GM18519 (cell line): ENCODE measurements at regions not wholly inside any gene's neighbourhood (a gene's known extent, or its start where the extent isn't known, plus 50 kb on each side); places are given as distances from the start of the nearest gene placed in this dataset.

Experiments
- ATAC-seq: cut with Tn5 transposase; IDR thresholded peaks from one replicate; pipeline ENCODE4 v1.9.1; 2021; ENCODE audit warnings: mild to moderate bottlenecking, moderate library complexity; ENCODE audit not compliant: unreplicated experiment, low FRiP score

GRCh38 chr5:143569722-143570567 is 166.5 kb upstream of the NR3C1 start:
- ATAC-seq = no peak

DNA sequence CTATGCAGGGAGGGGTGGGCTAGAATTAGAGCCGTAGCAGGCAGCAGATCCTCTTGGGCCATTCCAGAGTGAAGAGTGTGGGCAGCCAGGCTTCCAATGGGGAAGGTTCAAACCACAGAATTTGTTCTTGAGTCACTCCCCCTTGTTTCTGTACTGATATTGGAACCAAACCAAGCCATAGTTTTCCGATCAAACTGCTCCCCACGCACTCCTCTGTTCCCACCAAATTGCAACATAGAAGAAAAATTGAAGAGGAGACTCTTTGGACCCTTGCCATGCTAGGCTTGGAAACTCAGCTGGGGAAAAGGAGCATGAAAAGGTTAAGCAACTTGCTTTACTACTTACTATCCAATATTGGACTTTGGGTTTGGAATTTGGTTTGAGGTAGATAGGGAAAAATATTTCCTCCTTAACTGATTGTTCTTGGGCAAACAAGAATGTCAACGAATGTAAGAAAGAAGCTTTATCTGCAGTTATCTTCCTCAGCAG is 165.8 kb upstream of the NR3C1 start:
- no peak for ATAC-seq

GRCh38 chr5:143567583-143568504 is 164.4 kb upstream of the NR3C1 start:
- ATAC-seq = no peak

DNA sequence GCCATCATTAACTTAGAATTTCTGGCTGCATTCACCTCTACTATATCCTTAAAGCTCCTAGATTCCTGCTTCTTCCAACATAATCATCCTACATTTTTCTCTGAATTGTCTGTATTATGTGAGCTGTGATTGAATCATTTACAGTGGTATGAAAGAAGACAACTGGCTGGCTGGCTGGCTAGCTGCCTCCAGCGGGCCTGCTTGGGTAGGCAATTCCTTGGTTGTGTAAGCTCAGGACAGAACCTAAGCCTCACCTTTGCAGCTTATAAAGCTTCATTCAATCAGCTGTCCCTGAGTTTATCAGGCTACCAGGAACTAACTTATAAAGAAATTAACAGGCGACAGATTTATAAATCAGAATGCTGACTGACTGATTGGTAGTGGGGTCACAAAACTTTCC is 162.7 kb upstream of the NR3C1 start:
- no peak for ATAC-seq

DNA sequence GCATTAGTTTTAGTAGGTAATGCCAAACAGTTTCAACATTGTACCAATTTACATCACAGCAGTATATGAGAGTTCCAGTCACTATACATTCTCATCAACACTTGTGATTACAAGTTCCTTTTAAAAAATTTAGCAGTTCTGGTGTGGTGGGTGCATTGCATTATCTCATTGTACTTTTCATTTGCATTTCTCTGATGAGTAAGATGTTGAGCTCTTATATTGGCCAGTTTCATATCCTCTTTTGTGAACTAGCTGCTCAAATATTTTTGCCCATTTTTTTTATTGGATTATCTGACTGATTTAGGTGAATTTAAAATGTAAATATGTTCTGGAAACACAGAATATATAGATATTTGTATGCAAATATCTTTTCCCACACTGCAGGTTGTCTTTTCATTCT is 160.9 kb upstream of the NR3C1 start:
- ATAC-seq = peak; percentile 95

DNA sequence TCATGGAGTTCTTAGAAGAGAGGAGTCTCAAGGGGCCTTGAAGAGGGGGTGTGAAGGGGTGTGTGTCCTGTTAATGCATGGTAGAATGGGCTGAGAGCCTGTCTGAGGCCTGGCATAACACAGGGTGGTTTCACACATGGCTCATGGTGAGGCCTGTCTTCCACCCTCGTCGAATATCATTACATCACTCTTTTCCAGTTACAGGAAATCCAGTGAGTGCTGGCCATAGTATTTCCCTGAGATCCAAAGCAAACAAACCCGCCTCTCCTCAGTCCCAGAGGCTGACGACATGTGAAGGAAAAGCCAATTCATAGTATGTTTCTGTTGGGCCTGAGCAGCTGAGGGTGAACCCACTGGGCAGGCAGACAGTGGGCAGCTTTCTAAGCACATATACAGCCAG is 159.4 kb upstream of the NR3C1 start:
- no peak for ATAC-seq

GRCh38 chr5:143561219-143561618 is 157.7 kb upstream of the NR3C1 start:
- ATAC-seq = no peak

DNA sequence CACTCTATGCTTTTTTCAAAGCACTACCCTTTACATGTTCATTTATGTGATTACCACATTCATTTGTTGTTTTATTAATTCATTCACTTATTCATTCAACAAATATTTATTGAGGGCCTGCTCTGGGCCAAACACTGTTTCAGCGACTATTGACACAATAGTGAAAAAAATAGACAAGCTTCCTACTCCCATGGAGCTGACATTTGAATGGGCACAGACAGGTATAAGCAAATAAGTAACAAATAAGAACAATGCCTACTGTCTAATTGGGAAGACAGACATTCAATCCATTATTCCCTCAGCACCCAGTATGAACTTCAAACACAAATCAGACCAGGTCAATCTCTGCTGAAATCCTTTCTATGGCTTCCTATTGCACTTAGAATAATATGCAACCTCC is 156.9 kb upstream of the NR3C1 start:
- ATAC-seq = no peak

DNA sequence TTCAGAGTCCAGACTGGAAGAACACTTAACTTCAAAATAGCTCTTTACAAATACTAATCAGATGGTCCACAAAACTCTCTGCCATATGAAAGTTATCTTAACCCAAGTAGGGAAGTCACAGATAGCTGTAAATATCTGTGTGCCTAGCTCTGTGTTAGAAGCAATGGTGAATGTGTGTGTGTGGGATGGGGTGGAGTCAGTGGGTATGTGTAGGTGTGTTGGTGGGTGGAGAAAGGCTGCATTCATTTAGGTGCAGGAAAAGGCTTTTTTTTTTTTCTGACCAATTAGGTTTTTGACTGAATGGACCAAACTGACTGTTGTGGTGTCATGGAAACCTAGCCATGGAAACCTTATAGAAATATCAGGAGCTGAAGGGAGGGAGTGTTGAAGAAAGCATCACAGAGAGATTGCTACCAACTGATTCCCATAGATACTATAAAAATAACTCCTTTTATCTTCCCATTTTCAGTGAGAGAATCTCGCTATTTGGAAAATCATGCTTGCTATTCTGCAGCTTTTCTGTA is 156.2 kb upstream of the NR3C1 start:
- ATAC-seq = no peak

- no peak for ATAC-seq
These were observed 154.6 kb upstream of the NR3C1 start for GRCh38 chr5:143558048-143558447.

DNA sequence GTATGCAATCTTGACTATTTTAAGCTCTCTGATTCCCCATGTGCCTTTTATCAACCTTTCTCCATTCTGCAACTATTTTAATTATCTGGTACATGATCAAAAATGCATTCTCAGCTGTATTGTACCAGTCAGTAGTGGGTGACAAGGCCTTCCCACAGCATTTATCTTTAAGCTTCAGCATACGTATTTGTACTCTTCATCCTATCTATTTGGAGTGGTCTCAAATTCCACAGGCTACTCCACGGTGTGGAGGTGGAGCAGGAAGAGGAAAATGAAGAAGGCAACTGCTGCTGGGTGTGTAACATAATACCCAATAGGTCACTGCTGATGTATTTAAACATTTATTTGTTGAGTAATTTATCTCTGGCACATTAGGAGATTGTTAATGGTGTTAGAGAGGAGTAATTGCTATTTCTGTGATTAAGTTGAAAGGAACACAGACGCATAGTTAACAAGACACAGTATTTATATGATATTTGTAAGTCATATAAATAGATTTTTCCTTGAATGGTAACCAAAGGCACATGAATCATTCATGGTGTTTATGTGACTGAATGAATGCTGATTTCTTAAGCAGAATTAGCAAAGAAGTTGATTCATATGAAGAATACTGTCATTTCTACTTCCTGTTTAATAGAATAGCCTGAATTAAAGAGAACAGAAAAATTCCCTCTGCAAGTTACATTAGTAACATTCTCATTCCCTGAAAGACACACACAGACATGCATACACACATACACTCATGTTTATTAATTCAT is 153.8 kb upstream of the NR3C1 start:
- peak; percentile 47 for ATAC-seq

- no peak for ATAC-seq
These were observed 151.5 kb upstream of the NR3C1 start for GRCh38 chr5:143554918-143555477.

DNA sequence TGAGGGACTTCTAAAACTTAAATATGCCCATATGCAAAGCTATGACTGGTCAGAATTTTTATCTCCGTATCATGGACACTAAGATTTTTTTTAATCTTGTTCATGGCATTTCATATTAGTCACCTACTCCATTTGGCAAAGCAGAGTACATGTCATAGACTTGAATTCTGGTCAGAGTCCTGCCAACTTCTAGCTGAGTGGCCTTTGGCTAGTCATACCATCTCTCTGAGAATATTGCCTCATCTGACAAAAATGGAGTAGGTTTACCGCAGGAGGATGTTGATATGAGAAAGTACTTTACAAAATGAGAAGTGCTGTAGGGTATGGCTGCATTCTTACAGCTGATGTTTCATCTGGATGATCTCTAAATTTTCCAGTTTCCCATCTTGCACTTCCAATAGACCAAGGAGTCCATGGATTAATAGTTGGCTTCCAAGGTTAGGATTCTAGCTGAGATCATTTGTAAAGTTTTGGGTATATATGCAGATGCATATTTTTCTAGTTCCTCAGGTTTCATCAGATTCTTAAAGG is 150.8 kb upstream of the NR3C1 start:
- no peak for ATAC-seq

GRCh38 chr5:143552680-143553079 is 149.2 kb upstream of the NR3C1 start:
- no peak for ATAC-seq

DNA sequence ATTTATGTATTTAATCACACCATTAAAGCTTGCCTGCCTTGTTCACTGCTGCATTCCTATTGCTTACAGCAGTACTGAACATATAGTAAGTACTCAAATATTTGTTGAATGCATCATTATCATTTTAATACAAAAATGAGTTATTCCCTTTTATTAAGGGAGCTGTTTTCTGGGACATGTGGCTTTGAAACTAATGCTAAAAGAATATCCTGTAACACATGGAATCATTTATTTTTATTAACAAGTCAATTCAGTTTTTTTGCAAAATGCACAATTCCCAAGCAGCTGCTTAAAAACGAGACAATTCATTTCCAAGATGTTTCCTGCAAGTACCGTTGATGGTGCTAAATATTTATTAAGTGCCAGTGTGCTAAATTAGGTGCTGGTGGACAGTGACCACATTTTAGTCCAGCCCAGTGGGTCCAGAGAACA is 148.3 kb upstream of the NR3C1 start:
- no peak for ATAC-seq

DNA sequence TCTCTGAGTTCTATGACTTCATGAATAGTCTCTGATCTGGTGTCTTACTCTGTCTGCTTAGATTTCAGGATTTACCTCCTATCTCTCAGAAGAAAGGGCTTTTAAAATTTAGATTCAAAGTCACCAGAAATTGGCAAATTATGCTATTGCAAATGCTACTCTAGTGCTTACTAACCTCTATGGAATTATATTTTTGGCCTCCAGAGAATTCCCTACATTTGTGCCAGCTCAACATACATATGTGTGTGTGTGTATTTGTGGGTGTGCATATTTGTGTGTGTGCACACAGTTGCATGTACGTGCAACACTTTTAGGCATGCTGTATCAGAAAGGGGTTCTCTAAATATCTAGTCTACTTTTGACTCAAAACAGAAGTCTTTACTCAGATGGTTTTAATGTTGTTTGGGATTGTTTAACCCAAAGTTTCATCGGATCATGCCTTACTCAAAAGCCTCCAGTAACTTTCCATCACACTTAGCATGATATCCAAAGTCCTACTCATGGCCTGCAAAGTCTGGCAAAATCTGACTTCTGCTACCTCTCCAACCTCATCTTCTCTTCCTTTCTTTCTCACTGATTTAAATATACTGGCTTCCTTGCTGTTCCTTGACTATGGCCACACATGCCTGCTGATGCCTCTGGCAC is 147.6 kb upstream of the NR3C1 start:
- ATAC-seq = no peak

DNA sequence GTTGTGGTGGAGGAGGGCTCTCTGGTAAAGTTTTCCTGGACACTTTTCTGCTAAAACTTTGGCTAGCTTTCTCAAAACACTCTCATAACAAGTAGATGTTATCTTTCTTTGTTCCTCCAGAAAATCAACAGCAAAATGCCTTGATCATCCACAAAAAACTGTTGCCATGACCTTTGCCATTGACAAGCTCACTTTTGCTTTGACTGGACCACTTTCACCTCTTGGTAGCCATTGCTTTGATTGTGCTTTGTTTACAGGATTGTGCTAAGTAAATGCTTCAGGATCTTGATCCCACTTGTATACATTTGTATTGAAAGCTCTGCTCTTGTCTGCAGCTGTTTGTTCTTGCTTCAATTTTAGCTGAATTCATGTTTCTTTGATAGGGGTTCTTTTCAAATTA is 143.9 kb upstream of the NR3C1 start:
- no peak for ATAC-seq

DNA sequence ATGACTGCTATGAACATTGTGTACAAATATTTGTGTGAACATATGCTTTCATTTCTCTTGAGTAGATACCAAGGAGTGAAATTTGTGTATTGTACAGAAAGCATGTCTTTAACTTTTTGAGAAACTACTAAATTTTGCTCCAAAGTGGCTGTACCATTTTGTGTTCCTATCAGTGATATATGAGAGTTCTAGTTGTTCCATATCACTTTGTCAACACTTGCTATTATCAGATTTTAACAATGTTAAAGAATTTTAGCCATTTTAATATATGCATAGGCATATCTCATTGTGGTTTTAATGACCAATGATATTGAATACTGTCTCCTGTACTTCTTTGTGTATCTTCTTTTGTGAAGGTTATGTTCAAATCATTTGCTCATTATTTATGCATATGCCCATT is 142.9 kb upstream of the NR3C1 start:
- ATAC-seq = no peak

DNA sequence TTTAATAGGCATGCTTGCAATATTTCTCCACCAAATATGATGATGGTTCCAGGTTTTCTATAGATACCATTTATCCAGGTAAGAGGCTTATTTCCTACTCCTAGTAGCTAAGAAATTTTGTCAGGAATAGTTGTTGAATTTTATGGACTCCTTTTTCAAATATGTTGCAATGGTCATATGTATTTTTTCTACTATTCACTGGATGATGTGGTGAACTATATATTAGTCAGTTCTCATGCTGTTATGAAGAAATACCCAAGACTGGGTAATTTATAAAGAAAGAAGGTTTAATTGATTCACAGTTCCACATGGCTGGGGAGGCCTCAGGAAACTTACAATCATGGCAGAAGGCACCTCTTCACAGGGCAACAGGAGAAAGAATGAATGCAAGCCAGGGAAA is 141.1 kb upstream of the NR3C1 start:
- no peak for ATAC-seq
